ENCODE measurements at regions not wholly inside any gene's neighbourhood (a gene's known extent, or its start where the extent isn't known, plus 50 kb on each side); places are given as distances from the start of the nearest gene placed in this dataset.

- TF ChIP-seq, protein P1, sequence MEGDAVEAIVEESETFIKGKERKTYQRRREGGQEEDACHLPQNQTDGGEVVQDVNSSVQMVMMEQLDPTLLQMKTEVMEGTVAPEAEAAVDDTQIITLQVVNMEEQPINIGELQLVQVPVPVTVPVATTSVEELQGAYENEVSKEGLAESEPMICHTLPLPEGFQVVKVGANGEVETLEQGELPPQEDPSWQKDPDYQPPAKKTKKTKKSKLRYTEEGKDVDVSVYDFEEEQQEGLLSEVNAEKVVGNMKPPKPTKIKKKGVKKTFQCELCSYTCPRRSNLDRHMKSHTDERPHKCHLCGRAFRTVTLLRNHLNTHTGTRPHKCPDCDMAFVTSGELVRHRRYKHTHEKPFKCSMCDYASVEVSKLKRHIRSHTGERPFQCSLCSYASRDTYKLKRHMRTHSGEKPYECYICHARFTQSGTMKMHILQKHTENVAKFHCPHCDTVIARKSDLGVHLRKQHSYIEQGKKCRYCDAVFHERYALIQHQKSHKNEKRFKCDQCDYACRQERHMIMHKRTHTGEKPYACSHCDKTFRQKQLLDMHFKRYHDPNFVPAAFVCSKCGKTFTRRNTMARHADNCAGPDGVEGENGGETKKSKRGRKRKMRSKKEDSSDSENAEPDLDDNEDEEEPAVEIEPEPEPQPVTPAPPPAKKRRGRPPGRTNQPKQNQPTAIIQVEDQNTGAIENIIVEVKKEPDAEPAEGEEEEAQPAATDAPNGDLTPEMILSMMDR (IDR thresholded peaks at IDR 0.05) = no peak
These were observed 201.2 kb downstream of the CDCA7 start for GRCh38 chr2:173555833-173556232.

DNA sequence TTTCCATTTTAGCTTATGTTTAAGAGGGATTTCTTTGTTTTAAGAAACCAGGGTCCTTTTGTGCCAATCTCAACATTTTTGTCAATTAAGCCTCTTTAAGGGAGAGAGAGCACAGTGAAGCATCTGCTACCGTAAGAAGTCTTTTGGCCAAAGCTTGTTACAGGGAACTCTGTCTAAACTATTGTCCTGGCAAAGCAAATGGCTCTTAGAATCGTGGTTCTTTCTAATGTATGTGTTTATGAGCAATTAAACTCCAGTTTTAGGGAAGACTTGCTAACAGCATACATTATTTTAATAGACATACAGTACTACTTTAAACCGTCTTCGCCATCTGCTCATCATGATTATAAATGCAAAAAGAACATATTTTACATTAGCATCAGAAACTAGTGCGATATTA, 202.1 kb downstream of the CDCA7 start:
- TF ChIP-seq, protein P1 (IDR thresholded peaks at IDR 0.05) = no peak

- TF ChIP-seq, protein P1 (IDR thresholded peaks at IDR 0.05) = no peak
These were observed 202.8 kb downstream of the CDCA7 start for GRCh38 chr2:173557497-173557896.

GRCh38 chr2:173567493-173567892, 212.8 kb downstream of the CDCA7 start:
- TF ChIP-seq, protein P1 (IDR thresholded peaks at IDR 0.05) = no peak

DNA sequence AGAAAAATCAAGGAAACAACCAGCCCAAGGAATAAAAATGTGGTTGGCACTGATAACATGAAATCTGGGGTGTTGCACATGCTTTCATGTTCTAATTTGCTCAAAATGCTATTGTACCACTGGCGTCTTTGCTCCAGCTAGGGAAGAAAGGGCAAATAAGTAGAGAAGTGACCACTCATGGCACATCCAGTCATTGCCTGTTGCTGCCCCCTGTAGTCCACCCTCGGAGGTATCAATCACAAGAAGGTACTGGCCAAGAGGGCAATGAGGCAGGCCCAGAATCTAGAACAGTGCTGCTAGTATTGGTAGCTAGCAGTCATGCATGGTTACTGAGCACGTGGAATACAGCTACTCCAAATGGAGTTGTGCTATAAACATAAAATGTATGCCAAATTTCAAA, 213.4 kb downstream of the CDCA7 start:
- TF ChIP-seq, protein P1 (IDR thresholded peaks at IDR 0.05) = no peak

DNA sequence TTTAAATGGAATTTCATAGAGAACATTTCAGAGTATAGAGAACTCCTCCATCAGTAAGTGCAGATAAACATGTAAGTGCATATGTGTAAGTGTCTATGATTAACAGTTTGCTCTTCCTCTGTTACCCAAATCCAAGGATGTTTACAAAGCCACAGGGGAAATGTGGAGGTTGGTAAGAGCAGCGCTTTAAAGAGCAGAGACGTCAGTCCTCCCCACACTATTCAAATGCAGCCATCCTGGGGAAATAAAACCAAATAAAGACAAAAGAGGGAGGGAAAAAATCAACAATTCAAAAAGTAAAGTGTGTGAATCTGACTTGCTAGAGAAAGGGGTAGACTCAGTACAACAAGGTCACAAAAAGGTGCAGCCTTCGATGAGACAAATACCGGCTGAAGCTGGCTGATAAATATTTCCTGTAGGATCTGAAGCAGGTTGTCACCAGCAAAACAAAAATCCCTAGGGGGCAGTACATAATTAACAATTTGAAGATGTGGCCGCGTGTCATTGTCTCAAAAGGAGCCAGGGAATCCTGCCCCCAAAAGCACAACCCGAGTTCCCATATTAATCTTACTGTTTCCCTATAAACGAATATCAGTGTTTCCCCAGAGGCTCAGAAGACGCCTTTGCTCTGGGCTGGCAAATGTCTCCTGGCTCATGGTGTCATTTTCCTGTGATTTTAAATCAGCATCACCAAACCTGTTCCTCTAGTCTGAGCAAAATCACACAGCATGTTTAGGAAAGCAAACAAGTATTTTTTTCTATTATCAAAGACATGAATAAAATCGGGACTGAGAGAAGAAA, 216.5 kb downstream of the CDCA7 start:
- TF ChIP-seq, protein P1 (IDR thresholded peaks at IDR 0.05) = peak; percentile 52

DNA sequence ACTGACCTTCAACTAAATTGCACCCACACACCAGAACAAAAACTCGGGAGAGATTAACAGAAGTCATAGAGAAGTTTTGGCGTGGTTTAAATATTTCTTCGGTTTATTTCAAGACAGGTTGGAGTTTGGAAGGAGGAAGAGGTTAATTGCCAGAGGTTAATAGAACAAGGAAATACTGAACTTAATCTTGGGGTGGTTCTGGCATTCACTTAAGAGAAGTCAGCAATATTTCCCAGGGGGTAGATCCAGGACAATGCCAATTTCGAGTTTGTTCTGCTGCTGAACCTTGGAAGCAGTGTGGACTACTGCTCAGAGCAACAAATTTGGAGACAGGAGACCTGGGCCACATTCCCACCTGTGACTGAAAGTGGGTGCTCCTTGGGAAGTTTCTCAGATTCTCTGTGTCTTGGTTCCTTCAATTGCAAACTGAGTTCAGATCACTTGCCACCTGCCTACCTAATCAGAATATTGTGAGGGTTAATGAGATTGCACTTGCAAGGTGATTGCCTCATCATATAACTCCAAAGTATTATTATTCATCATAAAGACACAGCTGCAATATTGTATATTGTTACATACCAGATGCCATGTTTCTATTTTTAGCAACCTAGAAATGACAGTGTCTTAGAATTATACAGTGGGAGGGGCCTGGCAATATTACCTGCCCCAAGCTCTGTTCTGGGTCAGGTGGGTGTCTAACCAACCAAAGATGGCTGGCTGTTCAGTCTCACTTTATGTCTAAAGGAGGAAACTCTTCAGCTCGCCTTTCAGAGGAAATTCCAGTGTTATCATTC, 217.4 kb downstream of the CDCA7 start:
- TF ChIP-seq, protein P1 (IDR thresholded peaks at IDR 0.05) = no peak
